HG02943 (cell line): ENCODE measurements at regions not wholly inside any gene's neighbourhood (a gene's known extent, or its start where the extent isn't known, plus 50 kb on each side); places are given as distances from the start of the nearest gene placed in this dataset.

ENCODE experiments used
- ATAC-seq: cut with Tn5 transposase; IDR thresholded peaks from one replicate; pipeline ENCODE4 v1.9.1; 2021; ENCODE audit warnings: mild to moderate bottlenecking, low read depth, moderate library complexity; ENCODE audit not compliant: unreplicated experiment

- no peak for ATAC-seq
Observed at GRCh38 chr13:34425327-34425949, 516.6 kb upstream of the NBEA start.

GRCh38 chr13:34428911-34429310, 513.2 kb upstream of the NBEA start:
- ATAC-seq = no peak

GRCh38 chr13:34430294-34430693, 511.8 kb upstream of the NBEA start:
- no peak for ATAC-seq

GRCh38 chr13:34431827-34432581, 510.1 kb upstream of the NBEA start:
- ATAC-seq = no peak

- ATAC-seq = no peak
Observed at GRCh38 chr13:34435338-34435737, 506.7 kb upstream of the NBEA start.

- ATAC-seq = no peak
Observed at GRCh38 chr13:34437873-34438272, 504.2 kb upstream of the NBEA start.

GRCh38 chr13:34452831-34453230, 489.2 kb upstream of the NBEA start:
- no peak for ATAC-seq

GRCh38 chr13:34458756-34459715, 483.0 kb upstream of the NBEA start:
- no peak for ATAC-seq

GRCh38 chr13:34459856-34460255, 482.2 kb upstream of the NBEA start:
- no peak for ATAC-seq

GRCh38 chr13:34462843-34463242, 479.2 kb upstream of the NBEA start:
- no peak for ATAC-seq

- no peak for ATAC-seq
Observed at GRCh38 chr13:34464011-34464410, 478.1 kb upstream of the NBEA start.

GRCh38 chr13:34465423-34465922, 476.6 kb upstream of the NBEA start:
- no peak for ATAC-seq

GRCh38 chr13:34466301-34466700, 475.8 kb upstream of the NBEA start:
- no peak for ATAC-seq

GRCh38 chr13:34467450-34468083, 474.5 kb upstream of the NBEA start:
- no peak for ATAC-seq

GRCh38 chr13:34469196-34469986, 472.7 kb upstream of the NBEA start:
- no peak for ATAC-seq

- no peak for ATAC-seq
Observed at GRCh38 chr13:34474187-34474868, 467.7 kb upstream of the NBEA start.

GRCh38 chr13:34478376-34478775, 463.7 kb upstream of the NBEA start:
- ATAC-seq = no peak

GRCh38 chr13:34502011-34502410, 440.1 kb upstream of the NBEA start:
- no peak for ATAC-seq

- ATAC-seq = no peak
Observed at GRCh38 chr13:34502621-34503020, 439.4 kb upstream of the NBEA start.
